GM18508 (cell line): ENCODE measurements at regions not wholly inside any gene's neighbourhood (a gene's known extent, or its start where the extent isn't known, plus 50 kb on each side); places are given as distances from the start of the nearest gene placed in this dataset.

Experiments used
- ATAC-seq: cut with Tn5 transposase; IDR thresholded peaks from one replicate; pipeline ENCODE4 v1.9.1; 2021; ENCODE audit warnings: moderate number of reproducible peaks; ENCODE audit not compliant: insufficient read depth, unreplicated experiment

- no peak for ATAC-seq
These were observed 318.2 kb downstream of the RND3 start for GRCh38 chr2:150169237-150169629.

- no peak for ATAC-seq
These were observed 318.8 kb downstream of the RND3 start for GRCh38 chr2:150168595-150169236.

- ATAC-seq, result peak; percentile 98
These were observed 319.8 kb downstream of the RND3 start for GRCh38 chr2:150167711-150168110.

GRCh38 chr2:150166313-150167051 lies 321.0 kb downstream of the RND3 start:
- ATAC-seq, result no peak

- ATAC-seq, result no peak
These were observed 321.5 kb downstream of the RND3 start for GRCh38 chr2:150165988-150166312.

GRCh38 chr2:150165442-150165841 lies 322.0 kb downstream of the RND3 start:
- no peak for ATAC-seq

GRCh38 chr2:150162241-150162942 lies 325.1 kb downstream of the RND3 start:
- ATAC-seq, result no peak

GRCh38 chr2:150160058-150160457 lies 327.4 kb downstream of the RND3 start:
- no peak for ATAC-seq

GRCh38 chr2:150159300-150159699 lies 328.2 kb downstream of the RND3 start:
- ATAC-seq, result no peak

GRCh38 chr2:150156876-150157275 lies 330.6 kb downstream of the RND3 start:
- no peak for ATAC-seq

- no peak for ATAC-seq
These were observed 331.1 kb downstream of the RND3 start for GRCh38 chr2:150156415-150156814.

- no peak for ATAC-seq
These were observed 333.1 kb downstream of the RND3 start for GRCh38 chr2:150154308-150154797.

GRCh38 chr2:150153646-150154307 lies 333.7 kb downstream of the RND3 start:
- ATAC-seq, result no peak

- no peak for ATAC-seq
These were observed 335.2 kb downstream of the RND3 start for GRCh38 chr2:150152230-150152629.

GRCh38 chr2:150150144-150150543 lies 337.3 kb downstream of the RND3 start:
- ATAC-seq, result no peak

GRCh38 chr2:150147889-150148683 lies 339.4 kb downstream of the RND3 start:
- ATAC-seq, result no peak

GRCh38 chr2:150146879-150147278 lies 340.6 kb downstream of the RND3 start:
- no peak for ATAC-seq

- ATAC-seq, result no peak
These were observed 342.2 kb downstream of the RND3 start for GRCh38 chr2:150145299-150145692.

GRCh38 chr2:150144546-150145298 lies 342.7 kb downstream of the RND3 start:
- no peak for ATAC-seq
